ENCODE measurements at regions not wholly inside any gene's neighbourhood (a gene's known extent, or its start where the extent isn't known, plus 50 kb on each side); places are given as distances from the start of the nearest gene placed in this dataset.

- POLR2A ChIA-PET: no interaction called here
- no peak for TF ChIP-seq EZH2phosphoT487 (IDR thresholded peaks at IDR 0.05; ENCODE audit: borderline replicate concordance, low read depth)
- TF ChIP-seq GABPA (IDR thresholded peaks at IDR 0.05; ENCODE audit: low read depth): no peak
- TF ChIP-seq FOSL2 (IDR thresholded peaks at IDR 0.05; ENCODE audit: borderline replicate concordance, low read depth): no peak
- no peak for TF ChIP-seq EP300 (IDR thresholded peaks at IDR 0.05; ENCODE audit: borderline replicate concordance in 1 of 2, low read depth in 1 of 2, low read length in 1 of 2)
- no peak for TF ChIP-seq FOXJ3 (CRISPR knock-in tag; IDR thresholded peaks at IDR 0.05)
- no peak for TF ChIP-seq RAD21 (IDR thresholded peaks at IDR 0.05; ENCODE audit: low read length)
- no peak for TF ChIP-seq JUND (IDR thresholded peaks at IDR 0.05)
- no peak for TF ChIP-seq YY1 (IDR thresholded peaks at IDR 0.05; ENCODE audit: low read depth)
- no peak for TF ChIP-seq PBX3 (IDR thresholded peaks at IDR 0.05)
- DNase-seq: no peak
- Histone ChIP-seq H3K9ac (no peak overlapping the region), H4K20me1 (ENCODE audit: insufficient read depth) (no peaks in the 10 kb centered on the region), H3K9me2 (no peaks in the 10 kb centered on the region), H3K4me3 (ENCODE audit: low read depth in 2 of 2, low read length in 1 of 2) (no peak overlapping the region), H3K4me2 (no peak overlapping the region), H3K27me3 (ENCODE audit: insufficient read depth) (peaks cover 4% of the 10 kb centered on the region; the same call in 1 of the 2 replicates), H3K9me3 (no peaks in the 10 kb centered on the region), H3K36me3 (replicated peaks in 1 of 2; ENCODE audit: control insufficient read depth in 1 of 2, insufficient read depth in 2 of 2, low read length in 1 of 2) (no peaks in the 10 kb centered on the region), H3K4me1 (ENCODE audit: control insufficient read depth in 1 of 2, insufficient read depth in 2 of 2, low read depth in 1 of 2, low read length in 1 of 2) (peaks cover 0 to 17% of the 10 kb centered on the region in 2 experiments; a peak in 2 of 4 replicates), H3F3A (replicated peaks; ENCODE audit: insufficient read depth) (no peaks in the 10 kb centered on the region), H3K27ac (ENCODE audit: low read depth in 2 of 2, low read length in 1 of 2) (no peak overlapping the region), H3K79me2 (ENCODE audit: insufficient read depth) (no peaks in the 10 kb centered on the region), H2AFZ (ENCODE audit: low read depth) (no peak overlapping the region)
- 82% methylated on average over 3 of the region's 6 CpGs for WGBS (ENCODE audit: low lambda C conversion rate)
- CTCF ChIA-PET: interaction anchor here (1.0 to 2.4 kb wide), 7 partner anchors 12 to 318 kb away, joined by 3 to 14 read pairs (median 4); no protein-coding TSS in a partner anchor
Measured at GRCh38 chr3:195001261-195001660, 269.7 kb downstream of the XXYLT1 start.

GRCh38 chr3:195001961-195002861 is 268.7 kb downstream of the XXYLT1 start:
- H3K9me3 ChIP-seq: no peaks in the 10 kb centered on the region
- WGBS (ENCODE audit: low lambda C conversion rate): 50% methylated on average over 8 of the region's 9 CpGs
- peaks cover 0 to 17% of the 10 kb centered on the region in 2 experiments; a peak in 2 of 4 replicates for H3K4me1 ChIP-seq (ENCODE audit: control insufficient read depth in 1 of 2, insufficient read depth in 2 of 2, low read depth in 1 of 2, low read length in 1 of 2)
- H2AFZ ChIP-seq (ENCODE audit: low read depth): no peak overlapping the region
- DNase-seq: peak; percentile 75
- peaks cover 4% of the 10 kb centered on the region; the same call in 1 of the 2 replicates for H3K27me3 ChIP-seq (ENCODE audit: insufficient read depth)
- H3K79me2 ChIP-seq (ENCODE audit: insufficient read depth): no peaks in the 10 kb centered on the region
- H3K9ac ChIP-seq: no peak overlapping the region
- no peak overlapping the region for H3K27ac ChIP-seq (ENCODE audit: low read depth in 2 of 2, low read length in 1 of 2)
- POLR2A ChIA-PET: no interaction called here
- no peaks in the 10 kb centered on the region for H3K36me3 ChIP-seq (replicated peaks in 1 of 2; ENCODE audit: control insufficient read depth in 1 of 2, insufficient read depth in 2 of 2, low read length in 1 of 2)
- CTCF ChIA-PET: interaction anchor here (0.6 to 3.2 kb wide), 12 partner anchors 11 to 331 kb away, joined by 3 to 16 read pairs (median 4); partner anchors contain the start of genes FAM43A and XXYLT1
- H3K9me2 ChIP-seq: no peaks in the 10 kb centered on the region
- TF ChIP-seq CTCF (IDR thresholded peaks at IDR 0.05) (peak; percentile 51), SIN3A (IDR thresholded peaks at IDR 0.05; ENCODE audit: borderline replicate concordance, low read depth, low read length) (no peak), IRF3 (IDR thresholded peaks at IDR 0.05; ENCODE audit: low read depth, low read length) (no peak), TEAD4 (IDR thresholded peaks at IDR 0.05; ENCODE audit: borderline replicate concordance, insufficient read depth) (no peak), CHD2 (IDR thresholded peaks at IDR 0.05; ENCODE audit: low read length, partially characterized antibody) (peak; percentile 8), SMC3 (IDR thresholded peaks at IDR 0.05; ENCODE audit: low read depth, low read length) (peak; percentile 78), EP300 (IDR thresholded peaks at IDR 0.05; ENCODE audit: borderline replicate concordance in 1 of 2, low read depth in 1 of 2, low read length in 1 of 2) (no peak), JUND (IDR thresholded peaks at IDR 0.05) (no peak), MAX (IDR thresholded peaks at IDR 0.05; ENCODE audit: low read depth) (no peak), RAD21 (IDR thresholded peaks at IDR 0.05; ENCODE audit: low read length) (peak; percentile 68), NFIC (IDR thresholded peaks at IDR 0.05; ENCODE audit: borderline replicate concordance) (0 out of 2 replicates have a peak, but pooled peaks have one; percentile 35), MXI1 (IDR thresholded peaks at IDR 0.05; ENCODE audit: low read depth, low read length) (no peak), USF1 (IDR thresholded peaks at IDR 0.05; ENCODE audit: borderline replicate concordance, low read depth) (no peak), RCOR1 (IDR thresholded peaks at IDR 0.05; ENCODE audit: low read length) (0 out of 2 replicates have a peak, but pooled peaks have one; percentile 10)
- no peaks in the 10 kb centered on the region for H3F3A ChIP-seq (replicated peaks; ENCODE audit: insufficient read depth)
- no peak overlapping the region for H3K4me3 ChIP-seq (ENCODE audit: low read depth in 2 of 2, low read length in 1 of 2)
- no peaks in the 10 kb centered on the region for H4K20me1 ChIP-seq (ENCODE audit: insufficient read depth)
- H3K4me2 ChIP-seq: no peak overlapping the region
